GM12873 (cell line): ENCODE measurements at regions not wholly inside any gene's neighbourhood (a gene's known extent, or its start where the extent isn't known, plus 50 kb on each side); places are given as distances from the start of the nearest gene placed in this dataset.

Experiments used
- CTCF ChIP-seq: IDR thresholded peaks from 2 replicates; pipeline ENCODE4 v1.5.1; 2012; ENCODE audit warnings: low read depth, mild to moderate bottlenecking, moderate library complexity, low read length, control low read depth; ENCODE audit not compliant: insufficient read depth; ENCODE audit errors: missing control alignments

DNA sequence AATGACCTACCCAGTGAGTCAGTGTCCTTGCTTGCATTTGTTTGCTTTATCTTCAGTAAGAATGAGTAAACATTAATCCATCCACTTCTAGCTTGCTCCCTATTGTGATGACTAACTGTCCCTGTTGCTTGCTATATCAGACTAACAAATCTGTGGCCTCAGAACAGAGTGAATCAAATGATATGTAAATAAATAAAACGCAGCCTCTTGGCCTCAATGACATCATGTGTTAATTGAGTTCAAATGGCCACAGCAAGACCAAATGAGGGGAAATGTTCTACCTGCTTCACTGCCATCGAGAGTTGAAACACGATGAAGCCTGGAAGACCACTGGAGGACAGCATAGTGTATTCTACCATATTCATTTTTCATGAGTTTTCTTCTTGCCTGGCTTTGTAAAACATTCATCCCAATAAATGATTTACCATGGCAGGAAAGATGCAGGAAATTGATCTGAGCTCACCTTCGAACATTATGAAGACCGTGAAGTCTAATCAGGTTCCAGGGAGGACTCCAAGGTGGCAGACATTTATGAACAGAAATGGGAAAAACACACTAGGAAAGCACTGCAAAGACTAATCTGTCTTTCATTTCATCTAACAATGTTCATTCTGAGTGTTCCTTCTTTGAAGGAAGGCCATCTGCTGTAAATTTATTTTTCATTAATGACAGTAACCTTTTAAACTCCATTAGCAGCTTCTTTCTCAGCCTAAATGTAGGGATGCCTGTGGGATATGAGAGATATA, 1144.5 kb downstream of the TUSC7 start:
- TF ChIP-seq CTCF, result no peak

DNA sequence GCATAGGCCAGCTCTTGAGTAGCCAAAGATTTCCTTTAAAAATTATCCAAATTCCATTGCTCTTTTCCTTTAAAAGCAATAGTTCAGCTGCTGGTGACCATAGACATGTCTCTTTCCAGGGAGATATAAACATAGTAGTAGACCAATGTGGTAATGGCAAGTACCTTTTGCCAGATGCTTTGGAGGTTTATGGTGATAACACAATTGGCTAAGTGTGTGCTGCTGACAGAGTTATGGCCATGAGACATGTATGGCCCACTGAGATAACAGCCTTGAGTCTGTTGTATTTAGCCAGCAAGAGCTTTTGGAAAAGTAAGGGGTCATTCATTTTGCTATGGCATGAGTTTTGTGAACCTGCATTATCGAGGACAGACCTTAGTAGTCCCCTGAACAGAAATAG, 1146.8 kb downstream of the TUSC7 start:
- no peak for TF ChIP-seq CTCF

GRCh38 chr3:117863146-117863545, 1153.6 kb downstream of the TUSC7 start:
- no peak for TF ChIP-seq CTCF

DNA sequence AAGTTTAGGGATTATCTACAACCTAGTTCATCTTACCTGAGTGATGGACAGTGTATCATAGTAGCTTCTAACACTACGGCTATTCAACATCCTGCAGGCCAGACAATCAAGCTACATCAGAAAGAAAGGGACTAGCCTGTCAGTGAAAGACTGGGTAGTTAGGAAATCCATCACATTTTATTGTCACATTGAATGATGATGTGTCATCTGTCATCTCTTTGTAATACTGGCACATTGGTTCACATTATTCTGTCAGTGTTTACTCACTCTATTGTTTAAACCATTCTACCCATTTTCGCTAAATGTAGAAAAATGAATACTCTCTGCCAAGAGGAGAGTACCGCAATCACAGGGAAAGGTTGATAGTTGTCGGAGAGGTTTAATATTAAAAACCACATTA, 1155.8 kb downstream of the TUSC7 start:
- TF ChIP-seq CTCF, result no peak

- TF ChIP-seq CTCF, result no peak
These were observed 1159.2 kb downstream of the TUSC7 start for GRCh38 chr3:117868766-117869165.

DNA sequence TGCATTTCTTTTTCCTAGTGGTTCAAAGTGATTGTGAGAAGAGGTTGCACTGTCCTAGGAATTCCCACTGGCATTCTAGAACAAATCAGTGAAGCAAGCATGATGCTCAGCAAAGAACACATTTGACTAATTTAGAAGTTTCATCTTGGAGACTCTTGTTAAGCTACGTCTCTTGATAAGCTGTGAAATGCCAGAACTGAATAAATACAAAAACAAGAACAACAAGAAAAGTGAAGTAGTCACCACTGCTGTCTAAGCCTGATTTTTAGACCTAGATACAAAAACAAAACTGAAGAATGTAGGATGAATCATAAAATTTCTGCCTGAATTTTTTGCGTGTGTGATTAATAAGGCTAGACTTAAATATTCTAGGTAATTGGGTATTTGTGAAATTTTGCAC, 1162.4 kb downstream of the TUSC7 start:
- no peak for TF ChIP-seq CTCF

DNA sequence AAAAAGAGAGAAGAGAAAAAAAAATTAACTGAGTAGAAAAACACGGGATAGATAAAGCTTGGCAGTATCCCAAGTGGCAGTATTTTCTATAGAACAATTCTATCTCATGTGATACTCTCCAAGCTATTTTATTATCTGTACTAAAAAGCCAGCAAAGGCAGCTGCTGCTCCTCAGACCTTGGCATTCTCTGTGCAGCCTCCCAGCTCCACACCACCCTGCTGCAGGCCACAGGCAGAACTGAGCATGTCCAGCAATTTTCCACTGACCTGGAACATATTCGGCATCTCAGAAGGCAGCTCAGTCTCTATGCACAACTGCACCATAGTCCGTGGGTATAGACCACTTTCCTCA, 1161.4 kb downstream of the IGSF11 start:
- no peak for TF ChIP-seq CTCF
